Esophagus mucosa (tissue), 1 donor: ENCODE measurements at regions not wholly inside any gene's neighbourhood (a gene's known extent, or its start where the extent isn't known, plus 50 kb on each side); places are given as distances from the start of the nearest gene placed in this dataset.
"Not testable (repeated sequence)": the region's sequence is repeated elsewhere in the genome, so short reads cannot be mapped to it uniquely, and the experiment has no call there.

Experiments
- ATAC-seq: fragments of 200-7000 bp; cut with Tn5 transposase; one replicate; pipeline ENCODE4 v1.9.1; 2020
- donor health status: DM: yes; HTN: yes; CAD: no.

DNA sequence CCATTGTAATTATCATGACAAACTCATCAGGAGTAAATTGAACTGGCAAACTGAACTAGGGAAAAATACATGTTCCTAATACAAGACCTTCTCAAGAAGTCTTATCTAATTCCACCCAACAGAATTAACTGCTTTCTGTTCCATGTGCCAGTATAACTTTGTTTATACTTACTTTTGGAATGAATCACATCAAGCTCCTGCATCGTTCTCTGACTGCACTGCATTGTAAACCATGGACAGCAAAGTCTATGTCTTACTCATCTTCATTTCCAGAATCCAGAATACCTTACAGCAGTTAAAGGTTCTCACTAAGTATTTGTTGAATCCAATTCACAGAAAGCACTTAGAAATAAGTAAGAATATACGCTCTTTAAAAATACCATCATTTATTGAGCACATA, 102.8 kb downstream of the PLK2 start:
- no peak for ATAC-seq

DNA sequence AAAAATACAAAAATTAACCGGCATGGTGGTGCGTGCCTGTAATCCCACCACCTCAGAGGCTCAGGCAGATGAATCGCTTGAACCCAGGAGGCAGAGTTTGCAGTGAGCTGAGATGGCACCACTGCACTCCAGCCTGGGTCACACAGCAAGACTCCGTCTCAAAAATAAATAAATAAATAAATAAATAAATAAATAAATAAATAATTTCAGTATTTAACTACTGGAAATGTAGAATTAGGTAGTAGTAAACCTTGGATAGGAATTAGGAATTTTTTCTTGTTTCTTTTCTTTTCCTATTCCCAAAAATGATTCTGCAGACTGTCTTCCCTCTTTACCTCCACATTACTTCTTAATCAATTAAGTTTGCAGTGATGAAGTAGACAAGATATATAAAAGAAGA, 103.2 kb downstream of the PLK2 start:
- no peak for ATAC-seq

DNA sequence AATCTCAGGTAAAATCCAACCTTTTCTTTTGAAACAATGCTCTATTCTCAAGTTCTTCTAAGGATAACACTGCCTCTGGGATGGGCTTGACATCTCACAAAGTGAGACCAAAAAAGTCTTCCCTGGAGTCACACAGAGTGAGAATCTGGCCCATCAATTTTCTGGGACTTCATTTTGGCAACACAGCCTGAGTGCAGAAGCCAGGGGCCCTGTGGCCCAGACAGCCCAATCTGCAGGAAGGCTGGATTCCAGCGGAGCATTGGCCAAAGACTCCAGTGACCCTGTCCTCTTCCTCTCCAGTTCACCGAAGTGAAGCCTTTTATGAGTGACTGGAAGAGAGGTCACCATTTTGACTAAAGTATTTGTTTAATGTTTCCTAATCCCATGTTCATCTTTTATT, 105.1 kb downstream of the PLK2 start:
- no peak for ATAC-seq

DNA sequence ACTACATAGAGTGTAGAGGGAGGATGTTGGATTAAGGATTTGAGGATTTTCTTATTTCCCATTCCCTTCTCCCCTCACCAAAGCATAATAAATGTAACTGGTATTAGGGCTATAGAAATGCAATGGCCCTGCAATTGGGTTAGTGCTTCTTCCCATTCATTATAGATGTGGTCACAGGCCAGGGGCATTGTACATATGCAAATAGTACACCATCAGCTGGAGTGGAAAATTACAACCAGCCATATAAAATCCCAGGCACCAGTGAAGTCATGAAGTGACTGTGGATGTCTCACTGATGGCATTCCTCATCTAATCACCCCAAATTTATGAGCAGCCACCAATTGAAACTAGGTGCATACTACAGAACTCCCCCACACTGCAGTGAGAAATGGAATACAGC, 105.9 kb downstream of the PLK2 start:
- no peak for ATAC-seq

DNA sequence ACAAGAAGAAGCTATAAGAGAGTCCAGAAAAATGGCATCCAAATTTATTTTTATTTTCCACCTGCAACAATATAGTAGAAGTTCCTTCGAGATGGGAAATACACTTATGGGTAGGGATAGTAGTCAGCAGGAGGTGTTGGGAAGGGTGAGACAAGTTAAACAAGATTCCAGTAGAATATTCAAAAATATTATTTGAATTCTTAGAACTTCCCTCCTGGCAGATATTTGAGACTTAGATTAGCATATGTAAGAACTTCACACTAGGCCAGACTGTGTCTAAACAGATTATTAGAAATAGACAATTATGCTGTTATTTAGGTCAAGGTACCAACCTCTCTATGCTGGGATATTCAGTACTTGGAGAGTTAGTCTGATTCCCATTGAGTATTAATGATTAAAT, 108.7 kb downstream of the PLK2 start:
- ATAC-seq: no peak

DNA sequence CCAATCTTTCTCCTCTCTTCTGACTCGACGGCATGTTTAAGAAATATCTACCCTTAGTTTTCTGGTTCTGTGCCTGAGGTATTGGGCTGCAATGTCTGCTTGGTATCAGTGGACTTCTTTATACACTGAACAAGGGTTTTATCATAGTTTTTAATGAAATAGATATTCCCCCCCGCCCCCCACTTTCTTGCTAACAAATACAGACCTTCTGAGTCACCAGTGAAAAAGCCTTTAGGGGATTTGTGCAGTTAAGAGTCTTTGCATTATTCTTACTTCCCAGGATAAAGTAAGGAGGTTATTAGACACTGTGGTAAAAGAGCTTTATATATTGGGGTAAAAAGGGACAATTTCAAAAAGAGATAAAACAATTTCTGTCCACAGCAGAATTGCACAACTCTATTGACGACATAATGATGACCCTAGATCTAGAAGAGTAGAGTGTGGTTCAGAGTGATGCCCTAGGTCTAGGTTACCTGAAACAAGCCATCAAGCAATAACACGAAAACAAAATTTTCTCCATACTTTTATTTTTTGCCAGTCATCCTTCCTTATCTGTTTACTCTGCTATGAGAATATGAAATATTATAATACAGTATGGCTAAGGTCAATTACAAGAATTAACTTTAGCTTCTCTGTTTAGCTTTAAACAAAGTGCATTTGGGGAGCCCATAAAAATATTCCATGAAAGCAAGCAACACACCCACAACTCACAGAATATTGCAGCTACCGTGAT, 110.7 kb downstream of the PLK2 start:
- ATAC-seq: no peak

DNA sequence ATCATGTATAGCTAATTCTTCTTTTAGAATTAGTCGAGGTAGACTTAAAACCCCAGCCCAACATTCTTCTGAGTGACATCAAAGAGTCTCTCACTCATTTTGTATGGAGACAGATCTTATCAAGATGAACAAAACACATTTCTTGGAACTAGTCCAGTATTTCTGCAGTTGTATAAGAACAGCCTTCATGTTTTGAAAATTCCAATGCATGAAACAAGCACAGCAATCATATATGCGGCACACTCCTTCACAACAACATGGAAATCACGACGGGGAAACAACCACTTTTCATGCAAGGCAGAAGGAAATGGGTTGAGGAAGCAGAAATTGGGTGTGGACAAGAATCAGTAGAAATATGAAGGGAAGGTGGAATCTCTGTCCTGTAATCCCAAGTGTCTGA, 113.8 kb downstream of the PLK2 start:
- ATAC-seq: no peak

DNA sequence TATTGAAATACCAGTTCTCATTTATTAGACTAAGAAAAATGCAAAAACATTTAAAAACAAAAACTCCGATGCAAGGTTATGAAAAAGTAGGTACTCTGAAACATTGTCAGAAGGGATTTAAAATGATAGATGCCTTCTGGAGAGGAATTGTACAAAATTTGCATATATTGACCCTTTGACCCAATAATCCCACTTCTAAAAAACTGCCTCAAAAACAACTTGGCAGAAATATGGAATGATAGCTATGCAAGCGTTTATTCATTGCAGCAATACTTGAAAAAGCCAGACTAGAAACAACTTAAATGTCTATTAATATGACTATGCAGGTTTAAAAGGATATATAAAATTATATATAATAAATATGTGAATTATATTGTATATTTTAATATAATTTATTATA, 118.4 kb downstream of the PLK2 start:
- no peak for ATAC-seq

DNA sequence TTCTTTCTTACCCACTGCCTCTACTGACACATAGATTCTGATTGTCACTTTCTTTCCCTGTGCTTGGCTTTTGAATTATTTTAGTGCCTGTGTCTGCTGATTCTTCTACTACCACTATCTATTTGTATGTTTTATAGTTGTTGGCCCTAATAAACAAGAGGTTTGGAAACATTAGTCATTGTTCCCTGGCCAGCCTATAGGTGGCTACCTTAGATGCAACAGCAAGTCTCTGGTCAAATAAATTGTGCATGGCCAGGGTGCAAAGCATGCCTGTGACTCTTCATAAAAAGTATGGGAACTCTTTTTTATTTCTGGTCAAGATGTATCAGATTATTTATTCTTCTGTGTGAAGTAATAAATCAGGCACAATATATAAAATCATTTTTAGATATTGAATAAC, 124.4 kb downstream of the PLK2 start:
- no peak for ATAC-seq

DNA sequence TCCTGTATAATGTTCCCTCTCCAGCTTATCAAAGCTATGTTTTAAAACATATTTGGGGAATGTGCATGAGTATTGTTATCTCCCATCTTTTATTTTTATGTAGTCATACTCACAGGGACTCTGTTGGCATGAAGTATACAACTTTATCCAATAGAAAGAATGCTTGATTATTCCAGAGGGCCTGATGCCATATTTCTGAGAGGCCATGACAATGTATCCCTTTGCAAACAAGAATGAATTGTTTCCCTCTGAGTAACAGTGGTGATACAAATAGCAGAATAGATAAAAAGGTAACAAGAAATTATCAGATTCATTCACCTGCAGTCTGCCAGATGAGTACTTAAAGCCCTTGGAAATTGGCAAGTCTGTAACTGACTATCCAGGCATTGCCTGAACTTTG, 125.9 kb downstream of the PLK2 start:
- ATAC-seq: no peak

DNA sequence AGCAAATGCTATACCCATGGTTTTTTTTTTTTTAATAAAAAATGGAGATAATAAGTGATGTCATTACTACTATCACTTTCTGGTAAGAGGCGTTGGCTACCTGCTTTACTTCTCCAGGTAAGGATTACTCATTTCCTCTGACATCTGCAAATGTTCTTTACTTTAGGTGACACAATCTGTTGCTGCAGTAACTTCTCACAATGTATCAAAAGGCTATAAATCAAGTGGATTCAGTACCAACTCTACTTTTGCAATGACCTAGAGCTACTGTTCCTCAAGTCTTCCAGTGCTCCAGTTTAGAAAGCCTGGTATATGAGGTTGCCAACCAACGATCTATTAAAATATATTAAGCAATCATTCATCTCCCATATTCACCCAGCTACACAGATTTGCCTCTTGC, 129.1 kb downstream of the PLK2 start:
- ATAC-seq: peak; percentile 93

DNA sequence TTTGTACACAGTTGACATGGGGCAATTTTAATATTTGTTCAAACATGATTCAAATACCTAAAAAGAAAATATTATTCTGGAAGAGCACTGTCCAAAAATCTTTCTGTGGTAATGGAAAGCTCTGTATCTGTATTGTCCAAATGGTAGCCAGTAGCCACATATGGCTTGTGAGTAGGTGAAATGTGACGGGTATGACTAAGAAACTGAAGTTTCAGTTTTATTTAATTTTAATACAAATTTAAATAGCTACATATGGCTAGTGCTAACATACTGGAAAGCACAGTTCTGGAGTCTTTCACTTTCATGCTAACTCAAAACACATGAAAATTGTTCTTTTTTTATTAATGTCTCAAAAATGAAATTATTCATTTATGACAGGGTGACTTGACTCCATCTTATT, 132.6 kb downstream of the PLK2 start:
- no peak for ATAC-seq

DNA sequence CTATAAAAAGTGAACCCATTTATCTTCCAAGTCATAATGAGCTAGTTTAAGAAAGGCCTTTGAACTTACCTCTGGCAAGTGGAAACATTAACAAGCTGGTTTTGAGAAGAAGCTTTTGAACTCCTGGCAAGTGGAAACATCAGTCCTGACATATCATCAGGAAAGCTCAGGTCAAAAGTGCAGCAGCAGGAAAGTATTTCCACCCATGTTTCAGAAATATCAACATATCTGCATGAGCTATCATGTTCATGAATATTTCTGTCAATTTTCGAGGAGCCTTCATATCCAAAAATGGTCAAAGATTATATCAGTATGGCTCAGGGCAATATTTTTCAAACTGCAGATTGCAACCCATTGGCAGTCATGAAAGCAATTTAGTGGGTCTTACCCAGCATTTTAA, 133.9 kb downstream of the PLK2 start:
- peak; percentile 33 for ATAC-seq

DNA sequence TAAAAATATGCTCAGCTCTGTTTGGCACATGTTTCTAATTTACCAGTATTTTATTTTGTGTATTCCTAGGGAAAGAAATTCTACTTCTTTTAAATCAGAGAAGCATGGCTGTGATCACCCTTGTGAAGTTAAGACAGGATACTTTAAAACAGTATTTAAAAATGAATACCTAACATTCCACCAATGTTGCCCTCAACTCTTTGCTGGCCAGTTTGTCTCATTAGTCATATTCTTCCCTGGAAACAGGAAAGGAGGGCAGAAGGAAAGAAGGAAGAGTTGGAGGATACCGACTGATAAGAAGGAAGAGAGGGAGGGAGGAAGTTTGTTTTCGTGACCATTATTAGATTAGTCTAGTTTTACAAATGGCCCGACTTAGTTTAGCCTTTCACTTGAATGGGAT, 137.4 kb downstream of the PLK2 start:
- no peak for ATAC-seq

DNA sequence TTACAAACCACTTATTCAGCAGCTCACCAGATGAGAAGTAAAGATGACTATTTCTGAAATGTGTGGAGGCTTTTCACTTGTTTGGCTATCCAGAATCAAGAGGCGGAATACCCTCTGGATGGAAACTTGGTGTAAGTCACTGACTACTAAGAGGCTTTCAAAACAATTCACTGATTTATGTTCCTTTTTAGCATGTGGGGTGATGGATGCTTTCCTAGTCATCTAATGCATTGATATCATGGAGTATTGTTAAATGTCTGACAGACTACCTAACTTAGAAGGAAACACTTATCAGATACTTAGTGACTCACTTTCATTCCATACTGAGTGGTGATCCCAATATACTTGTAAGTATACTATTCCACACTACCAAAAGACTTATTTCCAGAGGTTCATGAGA, 141.4 kb downstream of the PLK2 start:
- no peak for ATAC-seq

DNA sequence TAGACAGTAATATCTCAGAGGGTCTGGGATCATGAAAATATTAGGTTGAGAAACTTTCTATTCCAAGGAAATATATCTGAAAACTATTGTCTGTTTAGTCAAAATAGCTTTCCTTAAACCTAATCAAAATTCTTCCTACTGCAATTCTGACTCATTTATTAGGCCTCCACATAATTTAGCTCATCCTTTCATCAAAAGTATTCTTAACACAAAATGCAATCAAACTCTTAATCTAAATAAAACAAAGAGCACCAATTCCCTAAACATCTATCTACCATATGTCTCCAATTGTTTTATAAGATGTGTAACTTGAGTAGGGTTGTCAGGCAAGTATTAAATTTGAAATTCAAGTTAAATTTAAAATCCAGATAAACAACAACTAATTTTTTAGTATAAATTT, 142.1 kb downstream of the PLK2 start:
- no peak for ATAC-seq

DNA sequence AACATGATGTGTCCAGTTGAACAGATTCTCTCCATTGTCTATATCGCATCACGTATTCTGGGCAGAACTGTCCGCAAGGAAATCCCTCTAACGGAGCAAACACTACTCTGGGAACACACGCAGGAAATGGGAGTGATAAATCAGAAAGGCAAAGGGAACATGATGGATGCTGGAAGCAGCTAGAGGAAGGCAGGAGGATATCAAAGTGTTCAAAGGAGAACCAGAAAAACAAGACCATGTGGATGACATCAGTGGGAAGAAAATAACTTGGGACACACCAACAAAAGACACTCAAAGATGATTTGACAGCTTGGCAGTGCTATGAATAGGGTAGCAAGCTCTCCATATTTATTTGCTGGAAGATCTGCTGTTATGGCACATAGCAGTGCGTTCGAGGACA, 142.9 kb downstream of the PLK2 start:
- peak; percentile 34 for ATAC-seq

DNA sequence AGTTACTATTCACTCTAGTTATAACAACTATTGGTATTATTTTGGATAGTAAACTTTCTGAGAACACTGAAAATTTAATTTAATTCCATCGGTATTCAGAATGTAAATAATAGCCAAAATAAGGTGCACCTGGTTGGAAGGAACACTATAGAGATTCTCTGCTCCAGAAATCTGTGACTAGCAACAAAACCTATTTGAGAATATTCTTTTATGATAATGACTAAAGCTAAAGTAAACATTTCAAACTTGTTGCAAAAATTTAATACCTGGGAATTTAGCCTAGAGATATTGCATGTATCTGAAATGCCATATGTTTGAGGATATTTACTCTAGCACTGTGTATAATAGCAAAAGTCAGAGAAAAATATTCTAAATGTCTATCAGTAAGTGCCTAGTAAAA, 144.1 kb downstream of the PLK2 start:
- ATAC-seq: no peak

DNA sequence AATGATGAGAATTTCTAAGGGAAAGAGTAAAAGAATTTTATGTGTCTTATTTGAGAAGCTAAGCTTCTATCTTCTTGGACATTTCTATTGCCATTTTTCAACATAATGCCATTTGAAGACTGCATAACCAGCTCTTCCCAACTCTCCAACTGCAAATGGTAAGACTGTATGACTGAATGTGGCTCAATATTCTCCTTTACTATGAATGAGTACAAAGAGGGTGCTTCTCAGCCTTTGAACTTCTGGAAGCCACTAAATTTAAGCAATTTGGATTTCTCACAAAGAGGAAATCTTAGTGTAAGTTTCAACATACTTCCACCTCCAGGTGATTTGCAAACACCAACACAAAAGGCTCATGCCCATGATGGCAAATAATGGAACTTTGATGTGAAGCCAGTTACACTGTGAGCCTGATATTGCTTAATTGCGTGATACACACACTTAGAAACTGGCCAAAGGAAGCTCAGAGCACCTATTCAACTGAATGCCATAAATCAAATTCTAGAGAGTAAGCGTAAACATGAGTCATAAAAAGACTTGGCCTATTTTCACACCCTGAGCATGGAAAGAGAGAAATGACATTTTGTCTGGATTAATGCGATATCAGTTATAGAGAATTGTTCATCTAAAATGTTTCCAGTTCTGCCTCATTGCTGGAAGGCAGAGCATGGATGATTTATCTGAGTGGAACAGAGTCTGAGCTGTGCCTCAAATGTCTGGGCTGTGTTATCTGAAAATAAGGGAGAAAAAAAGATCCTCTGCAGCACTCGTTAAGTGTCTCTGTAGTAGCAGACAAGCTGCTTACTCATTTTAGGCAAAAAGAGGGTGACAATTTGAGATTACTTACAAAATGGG, 145.3 kb downstream of the PLK2 start:
- ATAC-seq: peak; percentile 98

DNA sequence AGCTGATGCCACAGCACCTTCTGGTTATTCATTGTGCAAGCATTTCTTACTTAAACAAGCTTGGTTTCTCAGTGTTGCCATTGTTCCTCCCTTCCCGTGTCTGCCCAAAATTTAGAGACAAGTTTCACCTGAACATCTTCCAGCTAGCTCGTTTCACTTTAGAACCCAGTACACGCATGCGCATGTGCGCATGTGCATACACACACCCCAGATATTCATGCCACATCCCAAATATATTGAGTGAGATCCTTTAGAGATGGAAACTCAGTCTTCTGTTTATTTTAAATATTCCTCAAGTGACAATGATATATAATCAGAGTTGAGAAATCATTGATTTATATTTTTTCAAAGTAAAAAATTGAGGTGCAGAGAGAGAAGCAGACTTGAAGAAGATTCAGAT, 147.6 kb downstream of the PLK2 start:
- no peak for ATAC-seq

DNA sequence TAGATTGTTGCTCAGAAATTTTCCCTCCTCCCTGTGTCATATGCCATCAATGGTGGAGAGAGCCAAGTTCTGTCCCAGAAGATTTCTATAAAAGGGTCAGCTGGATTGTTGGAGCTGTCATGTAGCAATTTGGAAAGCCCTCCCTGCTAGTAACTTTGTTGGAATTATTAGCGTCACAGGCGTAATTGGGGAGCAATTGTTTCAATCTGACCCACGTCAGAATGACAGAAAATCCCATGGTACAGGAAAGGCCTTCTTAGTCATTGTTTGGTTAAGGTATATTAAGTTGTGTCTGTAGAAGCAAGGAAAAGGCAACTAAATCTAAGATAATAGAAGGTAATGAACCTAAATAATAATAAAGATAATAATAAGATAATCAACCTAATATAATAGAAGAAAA, 148.4 kb downstream of the PLK2 start:
- ATAC-seq: no peak

DNA sequence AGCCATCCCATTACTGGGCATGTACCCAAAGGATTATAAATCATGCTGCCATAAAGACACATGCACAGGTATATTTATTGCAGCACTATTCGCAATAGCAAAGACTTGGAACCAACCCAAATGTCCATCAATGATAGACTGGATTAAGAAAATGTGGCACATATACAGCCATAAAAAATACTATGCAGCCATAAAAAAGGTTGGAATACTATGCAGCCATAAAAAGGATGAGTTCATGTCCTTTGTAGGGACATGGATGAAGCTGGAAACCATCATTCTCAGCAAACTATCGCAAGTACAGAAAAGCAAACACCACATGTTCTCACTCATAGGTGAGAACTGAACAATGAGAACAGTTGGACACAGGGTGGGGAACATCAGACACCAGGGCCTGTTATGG, 151.5 kb downstream of the PLK2 start:
- not testable (repeated sequence) for ATAC-seq

DNA sequence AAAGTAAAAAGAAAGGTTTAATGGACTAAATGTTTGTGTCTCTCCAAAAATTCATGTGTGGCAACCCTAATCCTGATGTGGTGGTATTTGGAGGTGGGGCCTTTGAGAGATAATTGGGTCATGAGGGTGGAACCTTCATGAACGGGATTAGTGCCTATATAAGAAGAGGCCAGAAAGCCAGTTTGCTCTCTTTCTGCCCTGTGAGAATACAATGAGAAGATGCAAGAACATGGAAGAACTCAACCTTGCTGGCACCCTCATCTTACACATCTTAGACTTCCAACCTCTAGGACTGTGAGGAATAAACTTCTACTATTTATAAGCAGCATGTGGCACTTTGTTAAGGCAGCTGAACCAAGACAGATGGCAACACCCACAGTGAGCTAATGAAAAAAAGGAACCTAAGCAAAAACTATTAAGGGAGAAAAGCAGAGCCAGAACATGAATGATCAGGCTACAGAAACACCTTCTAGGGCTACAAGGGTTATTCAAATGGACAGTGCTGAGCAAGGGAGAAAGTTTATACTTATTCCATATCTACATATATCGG, 159.5 kb downstream of the PLK2 start:
- ATAC-seq: no peak

DNA sequence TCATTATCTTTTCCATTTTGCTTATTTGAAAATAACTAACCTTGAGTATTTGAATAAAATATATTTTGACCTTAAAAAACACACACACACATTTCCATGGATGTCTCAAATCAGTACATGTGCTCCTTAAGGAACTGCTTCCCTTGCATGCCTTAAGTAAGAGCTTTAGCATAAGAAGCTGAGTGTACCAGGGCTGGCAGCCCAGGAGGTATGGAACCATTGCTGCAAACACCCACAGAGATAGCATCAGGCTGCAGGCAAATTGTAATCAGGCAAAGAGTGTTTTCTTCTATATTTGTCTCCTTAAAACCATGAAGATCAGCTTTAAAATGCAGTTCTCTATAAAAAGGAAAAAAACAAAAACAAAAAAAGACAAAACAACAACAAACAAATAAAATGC, 160.6 kb downstream of the PLK2 start:
- no peak for ATAC-seq
